ENCODE measurements at regions not wholly inside any gene's neighbourhood (a gene's known extent, or its start where the extent isn't known, plus 50 kb on each side); places are given as distances from the start of the nearest gene placed in this dataset.

GRCh38 chr4:3853388-3854035 is 87.3 kb downstream of the ADRA2C start:
- no peak for DNase-seq

GRCh38 chr4:3854661-3855060 is 88.5 kb downstream of the ADRA2C start:
- DNase-seq: no peak

- no peak for DNase-seq
Measured at GRCh38 chr4:3855646-3856045, 89.5 kb downstream of the ADRA2C start.

- no peak for DNase-seq
Measured at GRCh38 chr4:3856604-3857204, 90.5 kb downstream of the ADRA2C start.

GRCh38 chr4:3857269-3857926 is 91.2 kb downstream of the ADRA2C start:
- DNase-seq: no peak

- DNase-seq: no peak
Measured at GRCh38 chr4:3858046-3858730, 92.0 kb downstream of the ADRA2C start.

GRCh38 chr4:3858765-3859388 is 92.7 kb downstream of the ADRA2C start:
- DNase-seq: no peak

GRCh38 chr4:3859571-3859970 is 93.4 kb downstream of the ADRA2C start:
- DNase-seq: no peak

- DNase-seq: no peak
Measured at GRCh38 chr4:3860061-3860912, 94.1 kb downstream of the ADRA2C start.

GRCh38 chr4:3860913-3861636 is 94.9 kb downstream of the ADRA2C start:
- DNase-seq: no peak

GRCh38 chr4:3861720-3862639 is 95.8 kb downstream of the ADRA2C start:
- no peak for DNase-seq

GRCh38 chr4:3862640-3863420 is 96.6 kb downstream of the ADRA2C start:
- no peak for DNase-seq

GRCh38 chr4:3863841-3864741 is 97.9 kb downstream of the ADRA2C start:
- no peak for DNase-seq

- no peak for DNase-seq
Measured at GRCh38 chr4:3864742-3865721, 98.8 kb downstream of the ADRA2C start.

GRCh38 chr4:3865986-3866812 is 100.0 kb downstream of the ADRA2C start:
- DNase-seq: no peak

GRCh38 chr4:3866813-3867129 is 100.6 kb downstream of the ADRA2C start:
- no peak for DNase-seq

All from activated effector memory CD4-positive, alpha-beta T cell treated with Interleukin-2 at 50 U/mL for 16 hours (primary cell).